OCI-LY3 (cell line): ENCODE measurements at regions not wholly inside any gene's neighbourhood (a gene's known extent, or its start where the extent isn't known, plus 50 kb on each side); places are given as distances from the start of the nearest gene placed in this dataset.

Experiments
- CTCF ChIP-seq: fragments of 200-600, 300-600 bp; sonication (generic); IDR thresholded peaks from 2 replicates; pipeline ENCODE4 v1.5.1; 2014; ENCODE audit warnings: antibody characterized with exemption, low read length, low read depth
- EZH2phosphoT487 ChIP-seq: fragments of 200-600 bp; shearing (Covaris generic); IDR thresholded peaks from 2 replicates; pipeline ENCODE4 v1.6.1; 2018; ENCODE audit warnings: antibody characterized with exemption, mixed run types, low read depth

GRCh38 chr9:85112391-85112790 is 442.9 kb downstream of the NTRK2 start:
- TF ChIP-seq CTCF: no peak
- no peak for TF ChIP-seq EZH2phosphoT487
